ENCODE measurements at regions not wholly inside any gene's neighbourhood (a gene's known extent, or its start where the extent isn't known, plus 50 kb on each side); places are given as distances from the start of the nearest gene placed in this dataset.

DNA sequence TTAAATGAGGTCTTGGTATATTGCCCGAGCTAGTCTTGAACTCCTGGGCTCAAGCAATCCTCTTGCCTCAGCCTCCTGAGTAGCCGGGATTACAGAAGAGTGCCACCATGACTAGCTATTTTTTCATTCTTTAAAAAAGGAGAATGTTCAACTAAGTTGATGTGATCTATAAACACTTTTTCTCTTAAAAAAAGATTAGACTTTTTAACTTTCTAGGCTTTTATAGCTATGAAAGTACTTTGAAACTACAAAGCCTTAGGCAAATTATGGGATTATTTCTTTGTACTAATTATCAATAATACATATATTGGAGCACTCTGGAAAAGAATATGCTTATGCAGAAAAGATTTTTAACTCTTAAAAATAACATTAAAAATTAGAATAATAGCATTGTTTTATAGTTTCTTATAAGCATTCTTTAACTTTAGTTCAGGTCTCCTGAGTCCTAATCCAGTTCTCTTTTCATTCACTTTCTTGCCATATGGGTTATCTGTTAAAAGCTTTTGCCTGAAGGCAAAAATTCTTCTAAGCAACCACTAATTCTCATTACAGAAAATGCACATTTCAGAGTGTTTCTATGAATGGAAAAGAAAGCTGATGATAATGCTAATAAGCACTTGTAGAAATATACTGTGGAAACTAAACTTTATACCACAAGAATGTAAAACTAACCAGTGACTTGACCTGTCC is 87.8 kb downstream of the DPPA2 start:
- 84 to 97% methylated on average over 2 of the region's 2 CpGs for WGBS, 2 donors
- ATAC-seq (ENCODE audit: low FRiP score in 2 of 2) = no peak
- DNase-seq = no peak

DNA sequence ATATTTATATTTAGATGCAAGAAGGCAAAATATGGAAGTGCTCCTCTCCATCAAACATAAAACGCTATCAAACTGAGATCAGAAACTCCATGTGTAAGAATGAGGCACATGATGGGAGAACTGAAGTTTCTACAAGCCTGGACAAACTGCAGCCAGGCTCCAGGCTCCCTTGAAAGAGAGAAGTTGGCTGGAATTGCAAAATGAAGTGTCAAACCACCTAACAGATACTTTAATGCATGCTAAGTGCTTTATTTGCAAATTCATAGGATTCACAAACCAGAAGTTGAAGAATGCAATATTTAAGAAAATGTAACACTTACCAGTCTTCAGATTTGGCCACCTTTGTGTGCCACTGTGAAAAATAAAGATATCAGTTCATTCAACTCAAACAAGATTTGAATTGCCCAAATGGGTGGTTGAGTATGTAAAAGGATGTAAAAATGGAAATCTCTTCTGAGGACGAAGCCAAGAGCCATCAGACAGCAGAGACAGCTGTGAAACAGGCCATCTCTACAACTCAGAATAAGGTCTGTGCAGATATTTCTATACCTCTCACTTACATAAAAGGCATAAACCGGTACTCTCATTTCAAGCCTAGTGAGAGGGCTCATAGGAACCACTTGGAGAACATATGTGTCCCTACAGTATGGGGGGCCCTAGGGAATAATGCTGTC is 87.0 kb downstream of the DPPA2 start:
- DNase-seq = no peak

More for the DNA sequence above, 87.8 kb downstream of the DPPA2 start:
- Histone ChIP-seq H3K36me3 (no peaks in the 10 kb centered on the region), H3K27ac (no peak overlapping the region), H3K4me3 (no peak overlapping the region), H3K4me1 (no peaks in the 10 kb centered on the region), H3K9me3 (no peaks in the 10 kb centered on the region), H3K27me3 (no peaks in the 10 kb centered on the region)
- no peak for TF ChIP-seq EP300 (IDR thresholded peaks at IDR 0.05)
- TF ChIP-seq, protein P1, sequence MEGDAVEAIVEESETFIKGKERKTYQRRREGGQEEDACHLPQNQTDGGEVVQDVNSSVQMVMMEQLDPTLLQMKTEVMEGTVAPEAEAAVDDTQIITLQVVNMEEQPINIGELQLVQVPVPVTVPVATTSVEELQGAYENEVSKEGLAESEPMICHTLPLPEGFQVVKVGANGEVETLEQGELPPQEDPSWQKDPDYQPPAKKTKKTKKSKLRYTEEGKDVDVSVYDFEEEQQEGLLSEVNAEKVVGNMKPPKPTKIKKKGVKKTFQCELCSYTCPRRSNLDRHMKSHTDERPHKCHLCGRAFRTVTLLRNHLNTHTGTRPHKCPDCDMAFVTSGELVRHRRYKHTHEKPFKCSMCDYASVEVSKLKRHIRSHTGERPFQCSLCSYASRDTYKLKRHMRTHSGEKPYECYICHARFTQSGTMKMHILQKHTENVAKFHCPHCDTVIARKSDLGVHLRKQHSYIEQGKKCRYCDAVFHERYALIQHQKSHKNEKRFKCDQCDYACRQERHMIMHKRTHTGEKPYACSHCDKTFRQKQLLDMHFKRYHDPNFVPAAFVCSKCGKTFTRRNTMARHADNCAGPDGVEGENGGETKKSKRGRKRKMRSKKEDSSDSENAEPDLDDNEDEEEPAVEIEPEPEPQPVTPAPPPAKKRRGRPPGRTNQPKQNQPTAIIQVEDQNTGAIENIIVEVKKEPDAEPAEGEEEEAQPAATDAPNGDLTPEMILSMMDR (IDR thresholded peaks at IDR 0.05) = no peak
- no peak for TF ChIP-seq POLR2A (IDR thresholded peaks at IDR 0.05)
- TF ChIP-seq POLR2AphosphoS5 (IDR thresholded peaks at IDR 0.05) = no peak

DNA sequence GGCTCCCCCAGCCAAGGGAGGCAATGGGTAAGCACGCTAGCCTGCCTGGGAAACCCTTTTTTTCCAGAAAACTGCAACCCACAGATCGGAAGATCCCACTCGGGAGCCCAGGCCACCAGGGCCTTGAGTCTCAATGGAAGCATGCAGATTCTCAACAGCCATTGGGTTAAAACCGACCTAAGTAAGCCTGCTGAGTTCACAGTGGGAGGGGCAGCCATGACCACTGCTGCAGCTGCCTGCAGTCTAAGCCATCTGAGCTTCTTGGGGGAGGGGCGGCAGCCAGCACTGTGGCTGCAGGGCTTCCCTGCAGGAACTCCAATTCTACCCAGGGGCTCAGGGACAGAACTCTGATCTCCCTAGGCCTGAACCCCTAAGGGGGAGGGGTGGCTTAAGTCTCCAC is 82.0 kb downstream of the DPPA2 start:
- Histone ChIP-seq H3K4me1 (no peaks in the 10 kb centered on the region), H3K9me3 (peaks cover 0 to 5% (median 0%) of the 10 kb centered on the region in 4 donors), H3K4me3 (no peak overlapping the region), H3K27me3 (no peaks in the 10 kb centered on the region), H3K27ac (no peak overlapping the region), H3K36me3 (no peaks in the 10 kb centered on the region)
- no peak for TF ChIP-seq EP300 (IDR thresholded peaks at IDR 0.05)
- no peak for TF ChIP-seq POLR2AphosphoS5 (IDR thresholded peaks at IDR 0.05)
- TF ChIP-seq POLR2A (IDR thresholded peaks at IDR 0.05) = no peak
- TF ChIP-seq, protein P1 (IDR thresholded peaks at IDR 0.05) = no peak
- no peak for ATAC-seq (ENCODE audit: low FRiP score in 2 of 2)
- WGBS, 2 donors = 79 to 84% methylated on average over 3 to 5 of the region's 5 CpGs
- DNase-seq = no peak

More for the DNA sequence above, 87.0 kb downstream of the DPPA2 start:
- no peaks in the 10 kb centered on the region for H3K4me1 ChIP-seq
- H3K9me3 ChIP-seq = peaks cover 0 to 3% (median 0%) of the 10 kb centered on the region in 4 donors
- H3K36me3 ChIP-seq = no peaks in the 10 kb centered on the region
- H3K4me3 ChIP-seq = no peak overlapping the region
- no peak for ATAC-seq (ENCODE audit: low FRiP score in 2 of 2)
- H3K27ac ChIP-seq = no peak overlapping the region
- TF ChIP-seq POLR2A (IDR thresholded peaks at IDR 0.05) (no peak), POLR2AphosphoS5 (IDR thresholded peaks at IDR 0.05) (no peak), EP300 (IDR thresholded peaks at IDR 0.05) (no peak)
- TF ChIP-seq, protein P1 (IDR thresholded peaks at IDR 0.05) = no peak
- WGBS, 2 donors = 81 to 88% methylated on average over 3 of the region's 3 CpGs
- H3K27me3 ChIP-seq = no peaks in the 10 kb centered on the region

DNA sequence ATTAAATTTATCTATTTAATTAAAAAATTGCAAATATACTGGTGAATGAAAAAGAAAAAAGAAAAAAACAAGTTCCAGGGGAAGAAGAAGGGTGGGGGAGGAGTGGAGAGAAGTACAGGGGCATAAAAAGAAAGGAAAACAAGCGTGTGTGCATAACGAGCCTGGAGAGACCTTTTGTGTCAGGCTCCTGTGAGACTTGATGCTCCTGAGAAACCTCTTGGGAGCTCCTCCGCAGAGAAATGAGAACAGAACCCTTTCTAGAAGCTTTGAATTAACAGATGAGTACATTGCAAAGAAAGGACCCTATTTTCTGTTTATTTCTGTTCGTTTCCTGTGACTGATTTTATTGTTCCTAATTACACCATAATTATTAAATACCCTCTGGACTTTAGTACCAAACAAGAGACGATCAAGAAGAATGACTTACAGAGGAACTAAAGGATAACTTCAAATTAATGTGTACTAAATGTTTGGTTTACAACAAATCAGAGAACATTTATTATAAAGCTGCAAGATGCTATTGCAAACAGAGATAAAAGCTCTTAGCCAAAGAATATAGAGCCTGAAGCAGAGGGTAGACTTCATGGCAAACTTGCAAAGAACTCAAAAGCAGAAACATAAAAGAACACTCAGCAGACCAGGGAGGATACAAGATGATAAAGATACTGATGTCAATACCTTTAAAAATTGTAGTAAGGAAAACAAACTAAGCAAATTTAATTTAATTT is 74.7 kb downstream of the DPPA2 start:
- no peaks in the 10 kb centered on the region for H3K36me3 ChIP-seq
- ATAC-seq (ENCODE audit: low FRiP score in 2 of 2) = no peak
- no peaks in the 10 kb centered on the region for H3K9me3 ChIP-seq
- DNase-seq = no peak
- H3K27ac ChIP-seq = no peak overlapping the region
- H3K4me3 ChIP-seq = no peak overlapping the region
- H3K4me1 ChIP-seq = no peaks in the 10 kb centered on the region
- WGBS, 2 donors = 54 to 57% methylated on average over 5 of the region's 5 CpGs
- TF ChIP-seq EP300 (IDR thresholded peaks at IDR 0.05) (no peak), POLR2A (IDR thresholded peaks at IDR 0.05) (no peak), POLR2AphosphoS5 (IDR thresholded peaks at IDR 0.05) (no peak)
- TF ChIP-seq, protein P1 (IDR thresholded peaks at IDR 0.05) = no peak
- H3K27me3 ChIP-seq = no peaks in the 10 kb centered on the region
